ENCODE measurements at regions not wholly inside any gene's neighbourhood (a gene's known extent, or its start where the extent isn't known, plus 50 kb on each side); places are given as distances from the start of the nearest gene placed in this dataset.

DNA sequence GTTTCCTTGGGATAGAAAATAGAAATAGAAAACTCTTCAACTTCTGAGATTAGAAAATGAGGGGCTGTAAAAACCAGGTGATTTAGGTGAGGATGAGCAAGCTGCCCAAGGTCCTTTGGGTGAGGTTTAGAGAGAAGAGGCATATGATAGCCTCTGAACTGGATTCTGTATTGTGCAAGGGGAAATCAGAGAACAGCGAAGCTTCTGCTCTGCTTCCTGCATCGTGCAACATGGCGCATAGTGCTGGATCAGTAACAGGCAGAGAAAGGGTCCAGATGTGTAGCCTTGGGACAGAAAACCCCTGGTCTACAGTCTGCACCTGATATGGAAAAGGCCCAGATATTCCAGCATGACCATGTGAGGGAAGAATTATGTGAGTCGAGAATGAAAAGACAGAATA is 121.7 kb downstream of the MBL2 start:
- DNase-seq (ENCODE audit: low read depth) = no peak

DNA sequence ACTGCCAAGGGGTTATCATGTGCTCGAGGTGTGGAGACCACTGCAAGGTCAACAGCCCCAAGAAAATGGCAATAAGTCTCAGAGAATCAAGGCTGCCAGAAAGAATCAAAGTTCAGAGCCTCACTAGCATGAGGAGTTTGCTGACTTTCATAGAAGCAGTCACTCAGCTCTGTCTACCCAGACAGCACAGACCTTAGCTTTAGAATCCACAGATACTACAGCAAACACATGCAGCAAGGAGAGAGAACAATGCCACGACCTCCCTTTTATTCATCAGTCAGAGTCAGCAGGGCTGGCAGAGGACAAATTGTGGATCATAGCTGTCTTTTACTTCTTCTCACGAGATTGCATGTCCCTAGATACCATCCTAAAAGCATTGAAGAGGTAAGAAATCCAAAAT is 121.3 kb downstream of the MBL2 start:
- no peak for DNase-seq (ENCODE audit: low read depth)

DNA sequence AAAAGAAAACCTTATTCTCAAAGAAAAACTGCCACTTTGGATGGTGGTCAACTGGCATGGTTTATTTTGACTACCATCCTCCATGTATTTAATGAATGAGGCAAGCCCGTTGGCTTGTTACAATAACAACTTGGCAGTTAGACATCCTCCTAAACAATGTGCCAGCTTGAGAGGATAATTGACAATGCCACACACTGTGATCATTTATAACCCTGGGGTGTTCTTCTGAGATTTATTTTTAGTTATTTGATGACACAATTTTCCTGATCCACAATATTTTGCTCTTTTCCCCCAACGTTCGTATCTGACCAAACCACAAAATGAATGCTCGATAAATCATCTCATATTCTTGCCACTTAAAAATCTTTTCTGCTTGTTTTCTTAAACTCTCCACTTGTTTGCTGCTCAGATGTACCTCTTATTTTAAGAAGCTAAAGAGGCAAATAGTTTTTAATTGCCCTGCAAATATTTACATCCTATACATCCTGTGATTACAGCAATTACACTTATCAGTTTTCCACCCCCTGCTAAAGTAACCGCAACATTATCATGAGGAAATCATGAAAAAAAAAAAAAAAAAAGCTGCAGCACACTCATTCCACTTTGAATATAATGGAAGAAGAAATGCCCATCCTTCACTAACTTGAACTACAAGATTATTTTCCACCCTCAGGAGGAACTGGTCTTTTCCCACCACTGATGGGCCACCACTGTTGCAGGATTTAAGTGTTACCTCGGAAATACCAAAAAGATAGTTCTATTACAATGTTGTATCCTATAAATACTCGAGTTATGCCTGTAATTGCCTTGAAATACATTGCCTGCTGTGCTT is 119.9 kb downstream of the MBL2 start:
- peak; percentile 50 for DNase-seq (ENCODE audit: low read depth)

DNA sequence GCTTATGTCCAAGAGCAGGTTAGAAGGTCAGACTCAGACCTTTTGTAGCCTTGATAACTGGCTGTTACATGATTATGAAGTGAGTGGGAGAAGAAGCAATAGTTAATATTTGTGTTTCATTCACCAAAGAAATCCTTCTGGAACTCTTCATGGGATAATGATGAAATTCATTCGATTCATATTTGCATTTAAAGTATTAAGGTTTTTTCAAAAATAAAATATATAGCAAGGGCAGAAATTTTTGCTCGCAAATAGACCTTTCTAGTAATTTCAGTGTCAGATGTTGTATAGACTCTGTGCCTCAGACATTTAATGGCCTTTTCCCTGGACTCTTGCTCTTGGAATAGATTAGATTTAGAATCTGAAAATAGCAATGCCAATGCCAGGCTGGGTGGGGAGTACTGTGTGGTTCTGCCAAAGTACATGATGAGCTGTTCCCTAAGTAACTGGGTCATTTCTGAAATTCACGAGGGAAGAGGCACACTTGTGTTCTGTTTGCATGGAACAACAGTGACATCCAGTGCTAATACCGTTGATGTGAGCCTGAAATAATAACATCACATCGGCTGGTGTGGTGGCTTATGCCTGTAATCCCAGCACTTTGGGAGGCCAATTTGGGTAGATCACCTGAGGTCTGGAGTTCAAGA is 119.2 kb downstream of the MBL2 start:
- DNase-seq (ENCODE audit: low read depth) = peak; percentile 3

DNA sequence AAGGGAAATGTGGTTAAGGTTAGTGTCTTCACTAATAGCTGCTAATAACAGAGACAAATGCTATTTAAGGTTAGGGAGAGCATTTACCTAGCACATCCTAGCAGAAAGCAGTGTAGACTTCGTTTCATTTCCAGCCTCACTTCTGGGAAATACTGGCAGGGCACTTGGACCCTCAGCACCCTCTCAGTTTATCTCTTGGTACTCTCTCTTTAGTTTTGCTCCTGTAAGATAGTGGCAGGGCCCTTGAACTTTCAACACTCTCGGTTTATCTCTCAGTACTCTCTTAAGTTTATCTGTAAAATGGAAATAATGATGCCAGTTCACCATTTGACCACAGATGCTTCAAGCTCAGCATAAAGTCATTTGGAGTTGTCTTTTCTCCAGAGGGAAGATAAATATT is 118.4 kb downstream of the MBL2 start:
- DNase-seq (ENCODE audit: low read depth) = no peak

DNA sequence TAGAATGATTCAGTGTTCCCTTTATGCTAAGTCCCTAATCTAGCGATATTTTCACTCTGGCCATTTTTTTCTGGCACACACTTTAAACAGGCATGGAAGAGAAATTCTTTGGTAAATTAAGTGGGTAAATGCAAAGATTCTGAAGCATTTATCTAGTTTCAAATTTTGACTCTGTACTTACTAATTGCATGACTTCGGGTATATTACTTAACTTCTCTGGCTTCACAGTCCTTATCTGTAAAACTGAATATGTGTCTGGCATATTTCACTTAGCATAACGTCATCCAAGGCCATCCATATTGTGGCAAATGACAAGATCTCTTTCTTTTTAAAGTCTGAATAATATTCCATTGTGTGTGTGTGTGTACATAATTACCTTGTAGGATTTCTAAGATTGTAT is 114.5 kb downstream of the MBL2 start:
- no peak for DNase-seq (ENCODE audit: low read depth)

DNA sequence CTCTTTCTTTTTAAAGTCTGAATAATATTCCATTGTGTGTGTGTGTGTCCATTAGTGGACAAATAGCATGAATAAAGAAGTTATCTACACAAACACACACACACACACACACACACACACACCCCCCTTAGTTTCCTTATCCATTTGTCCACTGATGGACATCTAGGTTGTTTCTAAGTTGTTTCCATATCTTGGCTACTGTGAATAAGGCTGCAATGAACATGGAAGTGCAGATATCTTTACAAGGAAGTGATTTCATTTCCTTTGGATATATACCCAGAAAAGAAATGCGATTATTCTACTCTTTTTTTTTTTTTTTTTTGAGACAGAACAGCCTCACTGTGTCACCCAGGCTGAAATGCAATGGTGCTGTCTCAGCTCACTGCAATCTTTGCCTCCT is 113.5 kb downstream of the MBL2 start:
- no peak for DNase-seq (ENCODE audit: low read depth)

DNA sequence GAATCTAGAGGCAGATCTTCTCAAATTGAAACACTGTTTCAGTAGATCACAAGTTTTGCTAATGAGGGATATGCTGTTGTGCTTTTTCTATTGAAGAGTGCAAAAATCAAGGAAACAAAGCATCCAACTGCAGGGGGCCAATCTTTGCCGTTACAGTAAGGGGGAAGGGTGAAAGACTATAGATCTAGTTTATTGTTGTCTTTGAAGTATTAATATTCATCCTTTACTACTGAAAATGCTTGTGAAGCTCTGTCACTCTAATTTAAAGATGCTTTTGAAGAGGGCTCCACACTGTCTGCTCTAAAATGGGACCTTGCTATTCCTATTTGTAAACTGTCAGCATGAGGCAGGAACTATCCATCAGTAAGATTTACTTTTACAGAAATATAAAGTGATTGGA is 110.3 kb downstream of the MBL2 start:
- no peak for DNase-seq (ENCODE audit: low read depth)

DNA sequence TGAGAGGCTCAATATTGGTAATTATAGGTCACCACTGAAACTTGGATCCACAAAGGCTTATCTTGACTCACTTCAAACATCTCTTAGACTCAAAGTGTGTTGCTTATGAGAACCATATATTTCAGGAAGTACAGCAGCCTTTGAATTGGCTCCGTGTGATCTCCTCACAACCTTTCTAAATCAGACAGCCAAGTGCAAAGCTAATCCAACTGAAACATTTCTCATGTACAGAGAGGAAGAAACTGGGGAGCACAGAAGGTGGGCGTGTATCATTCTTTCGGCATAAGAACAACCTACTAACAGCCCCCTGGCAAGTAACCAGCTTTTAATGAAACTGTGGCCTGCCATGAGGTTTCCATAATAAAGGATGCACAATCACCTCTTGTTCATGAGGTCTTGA is 109.4 kb downstream of the MBL2 start:
- DNase-seq (ENCODE audit: low read depth) = no peak

DNA sequence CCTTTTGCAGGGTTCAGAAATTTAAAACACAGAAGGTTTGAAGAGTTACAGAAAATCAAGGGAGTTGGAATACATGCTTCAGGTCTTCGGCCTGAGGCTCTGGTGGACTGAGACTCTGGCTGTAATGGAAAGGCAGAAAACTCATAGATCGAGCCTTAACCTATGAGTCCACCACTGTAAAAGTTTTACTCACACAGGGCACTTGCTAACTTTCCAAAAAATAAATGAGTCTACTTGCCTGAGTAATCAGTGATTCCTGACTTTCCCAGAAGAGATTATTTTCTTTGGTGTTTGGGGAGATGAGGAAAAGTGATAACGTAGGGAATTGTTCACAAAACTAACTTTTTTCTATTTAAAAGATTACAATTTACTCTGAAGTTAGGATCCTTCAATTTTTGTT is 108.0 kb downstream of the MBL2 start:
- no peak for DNase-seq (ENCODE audit: low read depth)

DNA sequence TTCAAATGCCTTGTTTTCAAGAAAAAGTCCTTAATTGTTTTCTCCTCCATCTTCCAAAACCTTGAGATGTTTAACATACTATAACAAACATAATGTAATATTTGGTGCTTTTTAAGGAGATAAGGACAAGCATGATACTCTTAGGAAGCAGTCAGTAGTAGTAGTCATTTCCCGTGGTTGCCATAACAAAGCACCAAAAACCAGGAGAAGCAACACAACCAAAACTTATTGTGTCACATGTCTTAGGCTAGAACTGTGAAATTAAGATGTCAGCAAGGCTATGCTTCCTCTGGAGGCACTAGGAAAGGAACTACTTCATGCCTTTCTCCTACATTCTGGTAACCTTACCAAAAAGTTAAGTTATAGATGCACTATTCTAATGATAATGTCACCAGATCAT is 106.8 kb downstream of the MBL2 start:
- no peak for DNase-seq (ENCODE audit: low read depth)

DNA sequence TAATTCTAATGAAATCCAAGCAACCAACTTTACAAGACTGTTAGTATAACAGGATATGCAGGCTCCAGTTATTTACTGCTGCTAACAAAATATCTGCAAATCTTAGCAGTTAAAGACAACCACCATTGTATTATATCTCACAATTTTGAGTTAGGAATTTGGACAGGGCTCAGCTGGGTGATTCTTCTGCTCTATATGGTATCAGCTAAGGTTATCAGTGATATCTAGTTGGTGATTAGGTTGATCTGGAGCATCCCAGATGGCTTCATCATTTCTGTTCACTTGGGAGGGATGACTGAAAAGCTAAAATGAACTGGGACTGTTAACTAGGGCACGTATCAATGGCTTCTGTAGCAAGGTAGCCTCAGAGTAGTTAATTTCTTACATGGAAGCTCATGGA is 105.7 kb downstream of the MBL2 start:
- no peak for DNase-seq (ENCODE audit: low read depth)

DNA sequence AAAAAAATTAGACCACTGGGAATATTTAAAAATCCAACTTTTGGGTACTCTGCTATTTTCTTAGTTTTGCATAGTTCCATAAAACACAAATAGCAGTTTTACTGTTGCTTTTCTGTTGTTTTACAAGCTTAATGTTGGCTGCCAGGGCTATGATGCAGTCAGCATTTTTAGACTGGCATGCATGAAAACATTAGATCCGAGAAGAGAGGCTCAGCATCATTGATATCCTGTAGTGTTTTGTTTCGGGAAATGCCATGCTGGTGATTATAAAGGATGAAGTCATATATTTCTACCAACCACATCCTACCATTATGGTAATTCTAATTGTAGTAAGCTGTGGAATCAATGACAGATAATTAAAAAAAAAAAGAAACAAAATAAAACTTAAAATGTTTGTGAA is 104.6 kb downstream of the MBL2 start:
- no peak for DNase-seq (ENCODE audit: low read depth)

DNA sequence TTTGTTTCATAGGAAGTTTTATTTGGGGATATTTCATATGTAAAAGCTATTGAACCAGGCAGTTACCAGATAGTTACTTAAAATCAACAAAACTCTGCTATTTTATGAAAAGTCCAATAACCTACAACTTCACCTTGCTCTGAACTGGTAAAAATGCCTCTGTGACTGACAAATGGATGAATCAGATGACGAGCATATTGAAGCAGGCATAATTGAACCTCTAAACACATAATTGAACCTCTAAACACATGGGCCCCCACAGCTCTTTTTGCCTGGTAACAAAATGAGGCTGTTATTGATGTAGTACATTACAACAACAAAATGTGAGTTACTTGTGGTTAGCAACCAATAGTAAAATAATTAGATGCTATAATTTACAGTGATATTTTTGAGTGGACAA is 99.7 kb downstream of the MBL2 start:
- no peak for DNase-seq (ENCODE audit: low read depth)

DNA sequence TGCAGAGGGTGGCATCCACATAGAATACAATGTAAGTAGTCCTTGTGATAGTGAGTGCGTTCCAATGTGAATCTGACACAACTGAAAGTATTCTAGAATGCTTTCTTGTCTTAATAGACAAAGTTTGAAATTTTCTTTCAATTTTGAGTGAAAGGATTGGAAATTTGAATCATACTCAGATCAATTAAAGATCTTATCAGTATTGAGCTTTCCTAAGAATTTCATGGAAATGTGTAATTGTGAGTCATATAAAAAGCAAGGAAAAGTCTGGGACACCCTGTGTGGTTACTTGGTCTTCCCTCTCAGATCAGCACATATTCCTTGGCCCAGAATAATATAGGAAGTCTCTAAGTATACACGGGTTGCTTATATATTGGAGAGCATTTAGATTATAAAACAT is 99.1 kb downstream of the MBL2 start:
- no peak for DNase-seq (ENCODE audit: low read depth)

DNA sequence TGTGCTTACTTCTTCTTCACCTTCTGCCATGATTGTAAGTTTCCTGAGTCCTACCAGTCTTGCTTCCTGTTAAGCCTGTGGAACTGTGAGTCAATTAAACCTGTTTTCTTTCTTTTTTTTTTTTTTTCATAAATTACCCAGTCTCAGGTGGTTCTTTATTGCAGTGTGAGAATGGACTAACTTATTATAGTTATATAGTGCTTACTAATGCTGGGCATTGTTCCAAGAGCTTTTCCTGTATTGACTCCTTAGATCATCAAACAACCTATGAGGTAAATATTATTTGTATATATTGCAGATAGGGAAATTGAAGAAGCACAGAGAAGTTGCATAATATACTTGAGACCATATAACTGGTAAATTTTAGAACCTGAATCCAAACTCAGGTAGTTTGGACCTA is 98.1 kb downstream of the MBL2 start:
- DNase-seq (ENCODE audit: low read depth) = no peak

DNA sequence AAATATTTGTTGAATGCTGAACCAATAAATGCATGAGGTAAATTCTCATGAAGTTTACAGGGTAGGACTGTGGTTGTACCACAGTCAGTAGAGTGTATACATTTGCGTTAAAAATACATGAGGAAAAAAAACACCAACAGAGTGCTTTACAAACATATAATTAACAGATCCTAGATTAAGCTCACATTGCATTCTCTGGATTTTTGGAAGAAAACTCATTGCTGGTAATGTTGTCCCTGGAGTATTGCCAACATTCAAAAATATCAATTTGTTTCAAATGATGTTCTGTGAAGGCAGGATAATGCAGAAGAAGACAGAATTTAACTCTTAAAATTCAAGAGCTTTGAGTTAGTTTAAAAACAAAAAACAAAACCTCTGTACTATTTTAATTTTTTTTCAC is 95.5 kb downstream of the MBL2 start:
- no peak for DNase-seq (ENCODE audit: low read depth)

DNA sequence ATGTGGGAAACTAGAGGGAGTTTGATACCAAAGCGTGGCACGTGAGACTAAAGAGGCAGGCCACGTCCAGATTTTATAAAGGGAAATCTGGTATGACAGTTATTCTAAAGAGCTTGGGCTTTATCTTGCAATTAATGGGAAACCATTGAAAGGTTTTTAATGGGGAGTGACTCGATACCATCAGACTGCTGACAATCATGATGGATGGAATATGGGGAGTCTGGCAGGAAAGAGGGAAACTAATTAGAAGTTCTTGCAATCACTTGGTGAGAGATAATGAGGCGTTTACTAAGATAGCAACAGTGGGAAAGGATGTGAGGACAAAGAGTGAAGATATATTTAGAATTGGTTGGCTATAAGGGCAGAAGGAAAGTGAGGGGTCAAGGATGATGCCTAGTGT is 94.0 kb downstream of the MBL2 start:
- no peak for DNase-seq (ENCODE audit: low read depth)

DNA sequence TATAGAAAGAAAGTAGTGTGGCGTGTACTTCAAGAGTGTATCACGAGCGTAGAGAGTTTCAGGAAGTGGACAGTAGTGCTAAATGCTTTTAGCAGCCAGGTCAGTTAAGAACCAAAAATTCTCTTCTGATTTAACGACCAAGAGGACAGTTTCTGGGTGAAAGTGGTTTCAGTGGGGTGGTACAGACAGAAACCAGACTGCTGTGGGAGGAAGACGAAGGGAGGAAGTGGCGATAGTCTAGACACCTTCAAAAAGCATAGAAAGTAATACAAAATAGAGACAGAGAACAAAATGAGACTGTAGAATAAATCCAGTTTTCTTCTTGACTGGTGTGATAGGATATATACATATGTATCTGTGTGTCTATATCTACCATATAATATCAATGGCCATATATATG is 93.5 kb downstream of the MBL2 start:
- DNase-seq (ENCODE audit: low read depth) = no peak

DNA sequence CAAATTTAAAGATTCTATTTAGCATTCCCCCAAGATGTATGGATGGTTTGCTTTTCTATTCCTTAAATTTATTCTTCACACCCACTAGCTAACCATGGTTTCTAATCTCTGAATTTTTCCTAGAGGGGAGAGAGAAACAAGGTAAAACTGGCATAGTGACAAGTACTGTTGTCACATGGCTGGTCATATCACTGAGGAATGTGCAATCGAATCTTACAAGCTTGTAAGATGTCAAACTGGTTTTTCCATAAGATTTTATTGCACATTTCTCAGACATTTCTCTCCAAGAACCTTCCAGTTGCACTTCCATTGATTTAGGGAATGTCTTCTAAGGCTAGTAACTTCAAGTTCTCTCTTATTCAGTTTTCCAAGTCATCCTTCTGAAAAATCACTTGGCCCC is 89.8 kb downstream of the MBL2 start:
- no peak for DNase-seq (ENCODE audit: low read depth)

DNA sequence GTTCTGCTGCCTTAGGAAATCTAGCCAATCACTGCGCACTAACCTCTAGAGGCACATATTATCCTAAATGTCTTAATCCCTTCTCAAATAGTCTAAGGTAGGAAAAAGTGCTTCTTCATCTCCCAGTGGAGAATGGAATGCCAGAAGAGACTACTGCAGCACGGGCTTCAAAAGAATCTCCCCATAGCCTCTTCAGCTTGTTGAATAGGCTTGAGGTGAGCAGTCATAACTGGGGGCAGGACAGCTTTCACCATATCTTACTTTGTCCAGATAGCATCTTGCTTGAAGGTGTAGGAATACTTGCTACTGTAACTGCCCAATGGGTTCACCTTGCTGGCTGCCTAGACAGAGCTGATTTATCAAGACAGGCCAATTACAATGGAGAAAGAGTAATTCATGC is 88.8 kb downstream of the MBL2 start:
- DNase-seq (ENCODE audit: low read depth) = no peak

DNA sequence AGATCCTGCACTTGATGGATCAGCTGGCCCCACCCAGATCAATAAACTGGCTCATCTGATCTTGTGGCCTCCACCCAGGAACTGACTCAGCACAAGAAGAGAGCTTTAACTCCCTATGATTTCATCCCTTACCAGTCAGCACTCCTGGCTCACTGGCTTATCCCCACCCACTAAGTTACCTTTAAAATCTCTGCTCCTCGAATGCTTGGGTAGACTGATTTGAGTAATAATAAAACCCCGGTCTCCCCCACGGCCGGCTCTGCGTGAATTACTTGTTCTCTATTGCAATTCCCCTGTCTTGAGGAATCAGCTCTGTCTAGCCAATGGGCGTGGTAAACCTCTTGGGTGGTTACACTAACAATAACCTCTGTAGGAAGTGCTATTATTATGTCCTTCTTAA is 83.7 kb downstream of the MBL2 start:
- no peak for DNase-seq (ENCODE audit: low read depth)

DNA sequence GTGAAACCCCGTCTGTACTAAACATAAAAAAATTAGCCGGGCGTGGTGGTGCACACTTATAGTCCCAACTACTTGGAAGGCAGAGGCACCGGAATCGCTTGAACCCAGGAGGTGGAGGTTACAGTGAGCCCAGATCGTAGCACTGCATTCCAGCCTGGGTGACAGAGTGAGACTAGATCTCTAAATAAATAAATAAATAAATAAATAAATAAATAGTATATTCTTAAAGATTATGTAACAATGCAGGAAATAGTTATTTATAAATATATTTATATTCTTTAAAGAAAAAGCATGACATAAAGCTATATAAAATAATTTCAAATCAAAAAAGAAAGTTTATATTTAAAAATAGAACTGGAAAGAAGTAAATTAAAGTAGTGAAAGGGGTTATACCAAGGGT is 76.4 kb downstream of the MBL2 start:
- no peak for DNase-seq (ENCODE audit: low read depth)

DNA sequence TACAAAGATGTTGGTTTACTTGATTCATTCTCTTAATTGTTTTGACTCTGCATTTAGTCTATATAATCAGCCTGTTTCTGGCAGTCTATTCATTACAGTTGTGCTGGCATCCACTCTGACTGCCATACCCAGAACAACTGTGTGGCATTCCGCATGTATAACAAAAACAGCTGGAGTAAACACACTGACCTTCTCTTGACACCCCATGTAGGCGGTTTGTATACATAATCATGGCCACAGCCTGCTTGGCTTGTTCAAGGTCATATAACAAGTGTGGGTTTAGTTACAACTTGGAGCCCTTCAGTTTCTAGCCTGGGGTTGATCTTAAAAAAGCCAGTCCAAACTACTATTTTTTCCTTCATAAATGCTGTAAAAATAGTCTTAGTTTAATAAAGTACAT is 70.9 kb downstream of the MBL2 start:
- peak; percentile 9 for DNase-seq (ENCODE audit: low read depth)
